Bronchial epithelial cell (primary cell): ENCODE measurements at regions not wholly inside any gene's neighbourhood (a gene's known extent, or its start where the extent isn't known, plus 50 kb on each side); places are given as distances from the start of the nearest gene placed in this dataset.

Experiments
- DNase-seq: peaks from one replicate; pipeline ENCODE4 v3.0.0-alpha.2; 2010; ENCODE audit warnings: low read depth
- FAIRE-seq: peaks from 2 replicates; lab custom pipeline; 2011; peaks lifted over from hg19 to GRCh38; lab: Jason Lieb, UNC
- H3K27me3 ChIP-seq: 2 replicates; pipeline ENCODE4 v1.5.1; 2011; ENCODE audit warnings: low read length; ENCODE audit not compliant: control insufficient read depth, insufficient read depth
- H3K36me3 ChIP-seq: 2 replicates; pipeline ENCODE4 v1.5.1; 2011; ENCODE audit warnings: low read length; ENCODE audit not compliant: control insufficient read depth, insufficient read depth
- H3K4me3 ChIP-seq: 2 replicates; pipeline ENCODE4 v1.5.1; 2011; ENCODE audit warnings: mild to moderate bottlenecking, low read depth, low read length, control low read depth
- CTCF ChIP-seq: IDR thresholded peaks from 2 replicates; pipeline ENCODE4 v1.5.1; 2011; ENCODE audit warnings: mild to moderate bottlenecking, moderate library complexity, low read length, control low read depth, inconsistent platforms; ENCODE audit not compliant: insufficient read depth, severe bottlenecking

- FAIRE-seq (no peak), DNase-seq (no peak)
- H3K27me3 ChIP-seq, result no peaks in the 10 kb centered on the region
- H3K4me3 ChIP-seq, result no peak overlapping the region
- TF ChIP-seq CTCF, result no peak
- no peaks in the 10 kb centered on the region for H3K36me3 ChIP-seq
Observed at GRCh38 chr15:93296759-93297500, 207.9 kb upstream of the RGMA start.

GRCh38 chr15:93294896-93295295 lies 205.9 kb upstream of the RGMA start:
- Histone ChIP-seq H3K27me3 (no peaks in the 10 kb centered on the region), H3K36me3 (no peaks in the 10 kb centered on the region), H3K4me3 (no peak overlapping the region)
- TF ChIP-seq CTCF, result no peak
- DNase-seq (no peak), FAIRE-seq (no peak)

- H3K36me3 ChIP-seq, result no peaks in the 10 kb centered on the region
- H3K27me3 ChIP-seq, result no peaks in the 10 kb centered on the region
- H3K4me3 ChIP-seq, result no peak overlapping the region
- TF ChIP-seq CTCF, result no peak
- DNase-seq (no peak), FAIRE-seq (no peak)
Observed at GRCh38 chr15:93294066-93294465, 205.1 kb upstream of the RGMA start.

GRCh38 chr15:93291380-93291779 lies 202.4 kb upstream of the RGMA start:
- DNase-seq (no peak), FAIRE-seq (peak; percentile 28)
- Histone ChIP-seq H3K4me3 (no peak overlapping the region), H3K36me3 (no peaks in the 10 kb centered on the region), H3K27me3 (no peaks in the 10 kb centered on the region)
- TF ChIP-seq CTCF, result no peak

GRCh38 chr15:93290618-93290946 lies 201.6 kb upstream of the RGMA start:
- FAIRE-seq (no peak), DNase-seq (no peak)
- Histone ChIP-seq H3K27me3 (no peaks in the 10 kb centered on the region), H3K36me3 (no peaks in the 10 kb centered on the region), H3K4me3 (no peak overlapping the region)
- TF ChIP-seq CTCF, result no peak
